Colonic mucosa (tissue), 4 donors: ENCODE measurements at regions not wholly inside any gene's neighbourhood (a gene's known extent, or its start where the extent isn't known, plus 50 kb on each side); places are given as distances from the start of the nearest gene placed in this dataset.

Experiments used
- DNase-seq: peaks from one replicate; pipeline ENCODE4 v3.0.0-alpha.2; 2020
- H3K27ac ChIP-seq: fragments of 200-600 bp; one replicate; pipeline ENCODE4 v1.8.0; 2021
- H3K27me3 ChIP-seq: fragments of 200-600 bp; one replicate; pipeline ENCODE4 v1.8.0; 2021
- H3K36me3 ChIP-seq: fragments of 200-600 bp; one replicate; pipeline ENCODE4 v1.8.0; 2021
- H3K4me1 ChIP-seq: fragments of 200-600 bp; one replicate; pipeline ENCODE4 v1.8.0; 2021; ENCODE audit warnings: mild to moderate bottlenecking
- H3K4me3 ChIP-seq: fragments of 200-600 bp; one replicate; pipeline ENCODE4 v1.8.0; 2021
- H3K9ac ChIP-seq, 2 donors: one replicate each; pipeline ENCODE4 v1.7.0; 2013; ENCODE audit warnings: control low read depth in 2 of 2, low read depth in 2 of 2, low read length in 2 of 2
- H3K9me3 ChIP-seq: fragments of 200-600 bp; one replicate; pipeline ENCODE4 v1.8.0; 2021
- CTCF ChIP-seq: fragments of 200-600 bp; IDR thresholded peaks from one replicate; pipeline ENCODE4 v1.8.0; 2022; ENCODE audit warnings: antibody characterized with exemption, mild to moderate bottlenecking
- intact Hi-C: fragments of 100-400 bp; cut with DNase I; formaldehyde crosslinking; loops from one replicate; pipeline ENCODE4 v1.14.1; 2022
- donor health status: healthy.
- donor health status: DM: no; HTN: no; CAD: no.
- donor health status: DM: no; HTN: no; CAD: no.

- H3K36me3 ChIP-seq, result no peaks in the 10 kb centered on the region
- no peak overlapping the region for H3K4me3 ChIP-seq
- H3K9ac ChIP-seq, result no peak overlapping the region
- TF ChIP-seq CTCF, result no peak
- intact Hi-C loops, result no loop called here
- DNase-seq, result no peak
- H3K27ac ChIP-seq, result no peak overlapping the region
- no peaks in the 10 kb centered on the region for H3K9me3 ChIP-seq
- no peaks in the 10 kb centered on the region for H3K4me1 ChIP-seq
- H3K27me3 ChIP-seq, result no peaks in the 10 kb centered on the region
Observed at GRCh38 chr2:236348279-236348678, 84.1 kb upstream of the ASB18 start.

- Histone ChIP-seq H3K36me3 (no peaks in the 10 kb centered on the region), H3K27me3 (no peaks in the 10 kb centered on the region), H3K9ac (no peak overlapping the region), H3K27ac (no peak overlapping the region), H3K9me3 (no peaks in the 10 kb centered on the region), H3K4me1 (no peaks in the 10 kb centered on the region), H3K4me3 (no peak overlapping the region)
- no peak for DNase-seq
- intact Hi-C loops, result no loop called here
- no peak for TF ChIP-seq CTCF
Observed at GRCh38 chr2:236348976-236349375, 84.8 kb upstream of the ASB18 start.

- Histone ChIP-seq H3K9me3 (no peaks in the 10 kb centered on the region), H3K27me3 (no peaks in the 10 kb centered on the region), H3K4me1 (no peaks in the 10 kb centered on the region), H3K4me3 (no peak overlapping the region), H3K27ac (no peak overlapping the region), H3K36me3 (no peaks in the 10 kb centered on the region), H3K9ac (no peak overlapping the region)
- no peak for DNase-seq
- no peak for TF ChIP-seq CTCF
- intact Hi-C loops, result loop anchor here (5.0 kb wide), 1 partner anchor 722 kb away; no protein-coding TSS in a partner anchor
Observed at GRCh38 chr2:236350426-236350825, 86.2 kb upstream of the ASB18 start.

GRCh38 chr2:236351966-236352525, 87.8 kb upstream of the ASB18 start:
- no peak for TF ChIP-seq CTCF
- intact Hi-C loops, result loop anchor here (5.0 kb wide), 1 partner anchor 720 kb away; no protein-coding TSS in a partner anchor
- H3K9ac ChIP-seq, result no peak overlapping the region
- no peak overlapping the region for H3K27ac ChIP-seq
- no peak overlapping the region for H3K4me3 ChIP-seq
- H3K9me3 ChIP-seq, result no peaks in the 10 kb centered on the region
- H3K27me3 ChIP-seq, result no peaks in the 10 kb centered on the region
- H3K4me1 ChIP-seq, result no peaks in the 10 kb centered on the region
- DNase-seq, result no peak
- no peaks in the 10 kb centered on the region for H3K36me3 ChIP-seq

GRCh38 chr2:236352761-236353593, 88.8 kb upstream of the ASB18 start:
- no peaks in the 10 kb centered on the region for H3K9me3 ChIP-seq
- no peak overlapping the region for H3K4me3 ChIP-seq
- TF ChIP-seq CTCF, result peak; percentile 73
- no peaks in the 10 kb centered on the region for H3K36me3 ChIP-seq
- intact Hi-C loops, result loop anchor here (5.0 kb wide), 1 partner anchor 719 kb away; no protein-coding TSS in a partner anchor
- H3K27me3 ChIP-seq, result no peaks in the 10 kb centered on the region
- DNase-seq, result no peak
- no peaks in the 10 kb centered on the region for H3K4me1 ChIP-seq
- no peak overlapping the region for H3K9ac ChIP-seq
- no peak overlapping the region for H3K27ac ChIP-seq
